PC-9 (cell line): ENCODE measurements at regions not wholly inside any gene's neighbourhood (a gene's known extent, or its start where the extent isn't known, plus 50 kb on each side); places are given as distances from the start of the nearest gene placed in this dataset.

Source experiments
- BruUV-seq: library from RNA; stranded (reverse); fragments of 400-500 nt; replicated peaks from 2 replicates; lab custom pipeline; 2021; lab: Mats Ljungman, UMichigan
- CTCF ChIA-PET: fragments of 300-600 bp; sonication (Branson Sonifier 250); formaldehyde crosslinking; loops from one replicate; lab custom pipeline; 2022; ENCODE audit warnings: antibody characterized with exemption; lab: Charles Lee
- POLR2A ChIA-PET: fragments of 300-600 bp; sonication (Branson Sonifier 250); formaldehyde crosslinking; loops from one replicate; lab custom pipeline; 2022; ENCODE audit warnings: antibody characterized with exemption; ENCODE audit not compliant: unreplicated experiment; lab: Charles Lee
- DNase-seq, 2 experiments: peaks; one replicate each; pipeline versions ENCODE4 v3.0.0 to v3.0.0-alpha.2; 2015 to 2022; ENCODE audit warnings: mixed read lengths in 1 of 2
- H2AFZ ChIP-seq: fragments of 200-600 bp; sonication (generic); 2 replicates; pipeline ENCODE4 v1.8.1; 2017; ENCODE audit warnings: antibody characterized with exemption
- H3F3A ChIP-seq: fragments of 200-600 bp; sonication (generic); 2 replicates; pipeline ENCODE4 v1.8.1; 2017; ENCODE audit warnings: antibody characterized with exemption, mild to moderate bottlenecking, low read depth; ENCODE audit not compliant: insufficient read depth
- H3K27ac ChIP-seq: fragments of 200-600 bp; sonication (generic); 2 replicates; pipeline ENCODE4 v1.6.1; 2016; ENCODE audit warnings: mixed run types
- H3K27me3 ChIP-seq: fragments of 200-600 bp; sonication (generic); 2 replicates; pipeline ENCODE4 v1.6.1; 2016; ENCODE audit warnings: low read depth, mixed run types; ENCODE audit not compliant: insufficient read depth
- H3K36me3 ChIP-seq: fragments of 200-600 bp; sonication (generic); 2 replicates; pipeline ENCODE4 v1.6.1; 2016; ENCODE audit warnings: low read depth, mixed run types
- H3K4me1 ChIP-seq: fragments of 200-600 bp; sonication (generic); replicated peaks from 2 replicates; pipeline ENCODE4 v1.6.1; 2016; ENCODE audit warnings: mixed run types; ENCODE audit not compliant: insufficient read depth
- H3K4me2 ChIP-seq: fragments of 200-600 bp; sonication (generic); 2 replicates; pipeline ENCODE4 v1.6.1; 2017; ENCODE audit warnings: mixed run types
- H3K4me3 ChIP-seq: fragments of 200-600 bp; sonication (generic); 2 replicates; pipeline ENCODE4 v1.6.1; 2016; ENCODE audit warnings: mixed run types
- H3K79me2 ChIP-seq: fragments of 200-600 bp; sonication (generic); 2 replicates; pipeline ENCODE4 v1.6.1; 2017; ENCODE audit warnings: low read depth, mixed run types
- H3K9me2 ChIP-seq: fragments of 200-600 bp; sonication (generic); 2 replicates; pipeline ENCODE4 v1.8.1; 2017; ENCODE audit warnings: mild to moderate bottlenecking; ENCODE audit not compliant: insufficient read depth
- H3K9me3 ChIP-seq: fragments of 200-600 bp; sonication (generic); 2 replicates; pipeline ENCODE4 v1.8.1; 2016; ENCODE audit warnings: low read depth; ENCODE audit not compliant: insufficient read depth
- H4K20me1 ChIP-seq: fragments of 200-600 bp; sonication (generic); 2 replicates; pipeline ENCODE4 v1.8.1; 2017; ENCODE audit not compliant: insufficient read depth
- CTCF ChIP-seq: fragments of 200-600 bp; sonication (generic); conservative IDR thresholded peaks from 2 replicates; pipeline ENCODE4 v1.6.1; 2017; ENCODE audit warnings: mixed run types, antibody characterized with exemption, mild to moderate bottlenecking, moderate library complexity
- EZH2 ChIP-seq: fragments of 200-600 bp; sonication (generic); IDR thresholded peaks from 2 replicates; pipeline ENCODE4 v1.8.0; 2017; ENCODE audit warnings: antibody characterized with exemption, low read depth
- intact Hi-C: fragments of 100-400 bp; cut with micrococcal nuclease; formaldehyde crosslinking; loops from one replicate; pipeline ENCODE4 v1.10.0; 2022; ENCODE audit not compliant: unreplicated experiment

- Histone ChIP-seq H3K4me1 (no peaks in the 10 kb centered on the region), H3K79me2 (no peaks in the 10 kb centered on the region), H3F3A (no peaks in the 10 kb centered on the region), H4K20me1 (no peaks in the 10 kb centered on the region), H3K9me3 (no peaks in the 10 kb centered on the region), H3K36me3 (no peaks in the 10 kb centered on the region), H3K9me2 (0 out of 2 replicates have a peak, but pooled peaks cover 4% of the 10 kb centered on the region), H3K27me3 (no peaks in the 10 kb centered on the region), H3K4me2 (no peak overlapping the region), H3K27ac (no peak overlapping the region), H2AFZ (no peak overlapping the region), H3K4me3 (no peak overlapping the region)
- intact Hi-C loops = no loop called here
- POLR2A ChIA-PET = no interaction called here
- BruUV-seq = no TSS peak
- TF ChIP-seq EZH2 (no peak), CTCF (no peak)
- no peak for DNase-seq
- CTCF ChIA-PET = no interaction called here
Observed at GRCh38 chr15:96035635-96036034, 294.9 kb upstream of the NR2F2 start.

- H3K9me3 ChIP-seq = no peaks in the 10 kb centered on the region
- ChIA-PET POLR2A (no interaction called here), CTCF (no interaction called here)
- H4K20me1 ChIP-seq = no peaks in the 10 kb centered on the region
- H3K36me3 ChIP-seq = no peaks in the 10 kb centered on the region
- TF ChIP-seq CTCF = no peak
- no peak for TF ChIP-seq EZH2
- no peak overlapping the region for H3K4me3 ChIP-seq
- intact Hi-C loops = no loop called here
- no peaks in the 10 kb centered on the region for H3K27me3 ChIP-seq
- no peaks in the 10 kb centered on the region for H3K79me2 ChIP-seq
- no peak for DNase-seq
- H3K4me1 ChIP-seq = no peaks in the 10 kb centered on the region
- 0 out of 2 replicates have a peak, but pooled peaks cover 4% of the 10 kb centered on the region for H3K9me2 ChIP-seq
- H3F3A ChIP-seq = no peaks in the 10 kb centered on the region
- no peak overlapping the region for H2AFZ ChIP-seq
- H3K27ac ChIP-seq = no peak overlapping the region
- no peak overlapping the region for H3K4me2 ChIP-seq
- BruUV-seq = no TSS peak
Observed at GRCh38 chr15:96037584-96037983, 292.9 kb upstream of the NR2F2 start.

DNA sequence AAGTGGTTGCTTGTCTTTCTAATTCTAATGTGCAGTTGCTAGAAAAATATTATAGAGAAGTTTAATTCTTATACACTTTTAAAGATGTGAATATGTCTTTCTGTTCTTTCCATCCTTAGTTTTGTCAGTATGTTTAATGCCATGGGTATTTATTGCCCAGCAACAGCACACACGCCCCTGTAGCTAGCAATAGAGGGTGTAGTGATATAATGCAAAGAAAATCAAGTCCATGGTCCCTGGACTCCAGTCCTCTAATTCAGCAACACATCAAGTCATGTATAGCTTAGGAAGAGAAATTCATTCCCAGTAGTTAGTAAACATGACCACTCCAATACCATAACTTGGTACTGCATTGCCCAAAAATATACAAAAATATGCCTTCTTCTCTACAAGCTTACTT lies 292.4 kb upstream of the NR2F2 start:
- Histone ChIP-seq H3K27me3 (no peaks in the 10 kb centered on the region), H3K79me2 (no peaks in the 10 kb centered on the region), H3K9me2 (0 out of 2 replicates have a peak, but pooled peaks cover 4% of the 10 kb centered on the region), H3K9me3 (no peaks in the 10 kb centered on the region), H3F3A (no peaks in the 10 kb centered on the region), H2AFZ (no peak overlapping the region), H3K4me1 (no peaks in the 10 kb centered on the region), H4K20me1 (no peaks in the 10 kb centered on the region), H3K4me2 (no peak overlapping the region), H3K27ac (no peak overlapping the region), H3K4me3 (no peak overlapping the region), H3K36me3 (no peaks in the 10 kb centered on the region)
- no peak for DNase-seq
- intact Hi-C loops = no loop called here
- TF ChIP-seq CTCF (no peak), EZH2 (no peak)
- ChIA-PET POLR2A (no interaction called here), CTCF (no interaction called here)
- BruUV-seq = no TSS peak
